ENCODE measurements at regions not wholly inside any gene's neighbourhood (a gene's known extent, or its start where the extent isn't known, plus 50 kb on each side); places are given as distances from the start of the nearest gene placed in this dataset.

DNA sequence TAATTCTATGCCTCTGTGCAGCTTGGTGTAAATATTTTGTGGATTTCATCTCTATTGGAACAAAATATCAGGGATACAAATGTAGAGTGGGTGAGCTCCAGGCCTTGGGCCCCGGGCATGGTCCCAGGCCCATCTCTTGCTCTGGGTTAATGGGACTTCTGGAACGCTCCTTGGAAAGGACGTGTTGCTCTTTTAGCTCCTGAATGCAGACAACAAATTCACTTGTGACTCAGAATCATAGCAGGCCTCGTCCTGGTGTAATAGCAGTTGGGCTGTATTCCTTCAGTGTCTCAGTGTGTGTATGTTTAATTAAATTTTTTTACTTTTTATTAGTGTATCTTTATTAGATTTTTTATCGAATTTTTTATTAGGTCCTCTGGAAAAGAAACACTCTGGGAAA, 266.7 kb upstream of the C2CD4B start:
- TF ChIP-seq CTCF (conservative IDR thresholded peaks at IDR 0.05) (no peak), EZH2 (IDR thresholded peaks at IDR 0.05; ENCODE audit: low read depth) (no peak)
